Stimulated activated CD4-positive, alpha-beta T cell treated with anti-CD3 and anti-CD28 coated beads, Interleukin-4, amount 100 ng/mL, for 48 hours (primary cell): ENCODE measurements at regions not wholly inside any gene's neighbourhood (a gene's known extent, or its start where the extent isn't known, plus 50 kb on each side); places are given as distances from the start of the nearest gene placed in this dataset.

Experiments
- DNase-seq, 2 donors: peaks; one replicate each; pipeline ENCODE4 v3.0.0-alpha.2; 2020; ENCODE audit warnings: low read depth in 2 of 2

DNA sequence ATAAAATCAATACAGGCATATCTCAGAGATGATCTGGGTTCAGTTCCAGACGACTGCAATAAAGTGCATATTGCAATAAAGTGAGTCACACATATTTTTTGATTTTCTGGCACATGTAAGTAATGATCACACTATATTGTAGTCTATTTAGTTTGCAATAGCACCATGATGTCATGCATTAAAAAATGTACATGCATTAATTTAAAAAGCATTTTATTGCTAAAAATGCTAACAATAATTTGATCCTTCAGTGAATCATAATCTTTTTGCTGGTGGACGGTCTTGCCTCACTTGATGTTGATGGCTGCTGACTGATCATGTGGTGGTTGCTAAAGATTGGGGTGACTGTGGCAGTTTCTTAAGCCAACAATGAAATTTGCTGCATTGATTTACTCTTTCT is 511.1 kb downstream of the OTOL1 start:
- DNase-seq, result no peak

DNA sequence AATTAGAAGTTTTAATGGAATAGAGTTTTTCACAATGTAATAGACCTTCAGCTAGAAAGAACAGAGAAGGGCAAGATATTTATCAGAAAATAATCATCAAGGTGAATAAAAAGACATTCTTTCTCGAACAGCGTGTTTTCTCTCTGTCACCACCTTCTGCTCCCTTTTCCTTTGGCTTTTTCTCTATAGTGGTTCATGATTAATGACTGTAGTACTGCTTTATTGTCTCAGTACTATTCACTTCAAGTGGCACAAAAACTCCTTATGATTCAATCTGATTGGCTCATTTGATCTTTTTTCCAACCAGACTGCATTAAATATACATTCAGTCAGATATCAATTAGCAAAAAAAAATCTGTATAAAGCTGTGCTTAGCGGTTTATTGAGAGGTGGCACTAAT is 516.0 kb downstream of the OTOL1 start:
- no peak for DNase-seq

DNA sequence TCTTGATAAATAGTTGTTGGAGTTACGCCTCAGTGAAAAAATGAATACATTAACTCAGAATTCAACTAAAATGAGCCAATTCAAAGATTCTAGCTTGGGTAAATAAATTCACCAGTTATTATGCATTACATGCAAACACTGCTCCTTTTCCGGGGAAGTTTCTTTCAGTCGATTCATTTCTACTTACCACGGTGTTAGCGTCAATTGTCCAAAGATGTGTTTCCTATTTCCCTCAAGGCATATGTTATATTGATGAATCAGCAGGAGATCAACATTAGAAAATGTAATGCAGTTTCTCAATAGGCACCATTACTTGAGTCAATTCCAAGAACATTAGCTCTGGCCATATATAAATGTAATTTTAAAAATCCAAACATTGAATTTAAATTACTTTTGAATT is 517.7 kb downstream of the OTOL1 start:
- no peak for DNase-seq

DNA sequence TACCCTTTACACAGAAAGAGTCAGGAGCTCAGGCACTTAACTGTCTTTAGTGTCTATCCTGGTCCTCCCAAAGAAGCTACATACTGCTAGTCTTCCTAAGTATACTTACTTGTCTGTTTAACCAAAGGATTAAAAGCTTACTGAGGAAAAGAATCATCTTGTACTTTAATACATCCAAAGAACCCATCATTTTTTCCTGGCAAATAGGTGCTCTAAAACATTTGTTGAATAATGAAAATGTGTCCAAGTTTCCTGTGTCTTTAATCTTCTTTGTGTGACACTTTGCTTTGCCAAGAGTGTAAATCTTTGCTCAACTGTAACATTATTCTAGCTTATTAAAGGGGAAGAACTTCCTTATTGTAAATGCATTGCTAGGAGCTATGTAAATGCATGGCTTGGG is 519.2 kb downstream of the OTOL1 start:
- DNase-seq, result no peak

DNA sequence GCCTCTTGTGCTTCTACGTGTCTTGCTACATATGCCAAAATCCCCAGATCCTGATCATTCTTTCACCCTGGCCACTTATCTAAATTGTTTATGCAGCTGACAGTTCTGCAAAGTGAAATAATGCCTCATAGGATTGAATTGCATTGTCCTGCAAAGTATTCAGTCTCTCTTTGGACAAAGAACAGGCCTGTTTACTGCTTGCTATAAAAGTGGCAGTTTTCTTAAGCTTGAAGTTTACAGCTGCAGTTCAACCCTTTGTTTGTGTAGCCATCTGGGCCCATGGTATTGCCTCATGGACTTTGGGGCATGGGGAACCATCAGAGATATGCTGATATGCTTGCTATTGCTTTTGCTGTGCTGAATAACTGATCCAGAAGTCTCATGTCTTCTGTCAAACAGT is 523.2 kb downstream of the OTOL1 start:
- DNase-seq, result no peak

DNA sequence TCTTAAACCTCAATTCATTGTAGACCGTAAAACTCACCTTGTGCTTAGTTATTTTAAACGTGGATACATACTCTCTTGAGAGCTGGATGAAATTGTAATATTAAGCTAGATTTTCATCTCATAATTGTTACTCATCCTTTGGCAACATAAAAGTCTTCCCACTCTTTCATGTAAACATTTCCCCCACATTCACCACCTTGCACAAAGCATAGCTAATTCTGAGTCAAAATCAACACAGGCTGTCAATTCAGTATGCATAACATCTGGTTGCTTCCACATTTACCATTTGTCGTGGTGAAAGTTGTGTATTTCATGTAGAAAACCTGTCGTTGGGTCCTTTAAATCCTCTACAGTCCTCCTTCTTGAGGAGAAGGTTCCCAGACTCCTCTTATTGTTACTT is 524.6 kb downstream of the OTOL1 start:
- DNase-seq, result no peak

DNA sequence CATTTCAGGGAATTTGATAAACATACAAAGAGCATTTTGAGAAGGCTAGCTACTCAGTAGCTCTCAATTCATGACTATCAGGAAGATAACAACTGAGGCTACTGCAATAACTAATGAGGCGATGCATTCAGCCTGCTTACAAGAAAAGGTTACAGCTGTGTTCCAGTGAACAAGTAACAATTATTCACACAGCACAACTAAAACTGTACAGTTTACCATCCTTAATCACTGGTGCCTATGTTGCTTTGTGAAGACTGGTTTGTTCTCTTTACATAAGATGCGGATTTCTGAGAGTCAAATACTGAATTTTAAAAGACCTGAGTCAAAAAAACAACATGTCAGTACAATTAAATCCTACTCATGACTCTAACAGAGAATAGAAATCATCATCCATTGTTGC is 526.3 kb downstream of the OTOL1 start:
- DNase-seq, result no peak

DNA sequence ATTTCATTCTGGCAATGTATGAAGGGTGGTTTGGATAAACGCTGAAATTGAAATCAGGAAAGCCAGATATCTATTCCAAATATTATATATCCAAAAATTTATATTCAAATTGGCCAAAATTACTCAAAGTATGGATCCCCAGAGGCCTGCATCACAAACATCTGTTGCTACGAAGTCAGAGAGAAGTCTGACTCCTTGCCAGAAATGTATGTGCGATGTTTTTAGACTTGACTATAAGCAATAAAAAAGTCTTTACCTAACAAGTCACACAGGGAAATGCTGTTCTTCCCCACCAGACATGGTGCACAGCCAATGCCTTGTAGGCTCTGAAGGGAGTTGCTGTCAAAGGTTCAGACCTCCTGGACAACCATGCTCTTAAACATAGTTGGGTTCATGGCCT is 533.1 kb downstream of the OTOL1 start:
- DNase-seq, result no peak

DNA sequence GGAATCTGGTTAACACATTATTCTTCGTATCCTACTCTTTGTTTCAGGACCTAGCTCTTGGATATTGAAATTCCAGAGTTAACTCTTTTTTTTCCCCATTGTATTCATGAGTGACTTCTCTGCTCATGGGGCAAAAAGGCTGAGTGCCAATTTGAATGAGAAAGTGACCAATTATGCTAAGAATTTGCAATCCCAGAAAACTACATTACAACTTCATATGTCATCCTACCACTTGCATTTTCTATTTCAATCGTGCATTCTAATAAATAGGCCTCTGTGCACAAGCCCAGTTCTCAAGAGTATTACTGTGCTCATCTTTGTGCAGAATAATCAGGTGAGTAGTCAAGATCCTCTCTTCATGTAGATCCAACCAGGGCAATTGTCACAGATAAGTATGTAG is 537.8 kb downstream of the OTOL1 start:
- DNase-seq, result no peak

DNA sequence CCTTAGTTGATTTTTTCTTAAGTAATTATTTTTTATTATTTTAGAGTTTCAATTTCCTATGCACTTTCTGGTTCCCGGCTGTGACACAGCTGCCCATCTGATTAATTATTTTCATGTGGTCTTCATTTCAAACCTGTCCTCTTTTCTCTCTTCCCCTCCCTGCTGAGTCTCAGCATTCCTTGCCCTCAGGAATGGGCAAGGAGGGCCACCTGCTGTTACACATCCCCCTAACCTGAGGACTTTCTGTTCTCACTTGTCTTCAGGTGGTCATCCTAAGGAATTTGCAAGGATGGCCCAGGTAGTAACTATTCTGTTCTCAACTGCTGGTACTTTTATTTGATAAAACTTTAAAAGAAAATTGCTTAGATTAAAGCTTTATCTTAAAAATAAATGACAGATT is 545.0 kb downstream of the OTOL1 start:
- DNase-seq, result no peak

DNA sequence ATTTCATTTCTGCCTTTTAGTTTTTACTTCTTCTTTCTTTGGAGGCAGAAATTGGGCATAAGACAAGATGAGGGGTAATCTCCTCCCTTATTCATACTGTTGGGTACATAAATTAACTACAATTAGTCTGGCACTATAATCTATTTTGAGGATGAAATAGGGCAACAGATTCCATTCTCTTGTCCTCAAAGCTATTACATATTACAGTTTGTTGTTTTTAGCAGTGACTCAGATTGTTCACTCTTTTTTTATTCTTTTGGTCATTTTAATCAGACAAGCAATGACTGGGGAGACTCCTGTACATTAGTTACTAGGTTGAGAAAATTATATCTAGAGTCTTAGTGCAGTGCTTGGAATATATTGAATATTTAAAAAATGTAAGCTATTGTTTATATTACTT is 556.0 kb downstream of the OTOL1 start:
- no peak for DNase-seq

DNA sequence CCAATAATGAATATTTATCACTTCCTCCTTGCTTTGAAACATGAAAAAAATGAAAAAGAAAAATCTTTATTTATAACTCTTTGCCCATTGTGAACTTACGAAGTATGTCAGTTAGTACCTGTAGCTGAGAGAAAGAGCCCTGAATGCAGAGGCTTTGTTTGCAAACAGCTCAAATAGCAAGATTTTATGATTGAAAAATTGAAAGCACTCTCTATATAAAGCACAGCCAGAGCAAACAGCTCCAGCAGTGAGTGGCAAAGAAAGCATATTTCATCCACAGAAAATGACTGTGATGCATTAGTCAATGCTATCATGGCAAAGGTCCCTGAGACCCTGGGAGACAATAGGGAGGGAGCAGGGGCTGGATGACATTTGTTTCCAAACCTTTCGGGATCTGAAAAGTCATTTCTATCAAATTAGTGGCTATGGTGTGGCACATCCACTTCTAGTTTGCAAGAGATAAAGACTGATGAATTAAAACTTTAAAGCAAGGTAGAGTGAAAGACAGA is 576.1 kb downstream of the OTOL1 start:
- DNase-seq, result no peak

DNA sequence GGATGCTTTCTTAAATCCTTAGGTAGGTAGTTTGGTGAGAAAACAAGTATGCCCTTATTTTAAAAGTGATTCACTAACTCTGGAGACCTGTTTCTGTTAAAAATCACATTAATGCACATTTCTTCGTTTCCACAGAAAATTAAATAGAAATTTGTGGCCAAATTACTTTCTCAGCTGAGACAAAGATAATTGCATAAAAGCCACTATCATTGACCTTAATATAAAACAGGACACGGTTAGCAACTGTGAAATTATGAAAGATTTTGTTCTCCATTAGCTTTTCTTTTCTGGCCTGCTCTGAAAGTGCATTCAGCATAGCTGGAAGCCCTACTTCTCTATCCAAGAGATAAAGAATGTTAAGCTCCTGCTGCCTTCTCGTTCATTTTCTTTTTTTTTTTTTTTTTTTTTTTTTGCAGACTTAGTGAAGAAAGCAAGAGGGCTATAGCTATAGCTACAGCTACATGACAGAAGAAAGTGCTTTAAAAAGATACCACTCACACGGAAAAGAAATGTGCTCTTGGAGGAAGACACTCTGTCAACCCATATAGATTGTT is 576.9 kb downstream of the OTOL1 start:
- DNase-seq, result no peak

DNA sequence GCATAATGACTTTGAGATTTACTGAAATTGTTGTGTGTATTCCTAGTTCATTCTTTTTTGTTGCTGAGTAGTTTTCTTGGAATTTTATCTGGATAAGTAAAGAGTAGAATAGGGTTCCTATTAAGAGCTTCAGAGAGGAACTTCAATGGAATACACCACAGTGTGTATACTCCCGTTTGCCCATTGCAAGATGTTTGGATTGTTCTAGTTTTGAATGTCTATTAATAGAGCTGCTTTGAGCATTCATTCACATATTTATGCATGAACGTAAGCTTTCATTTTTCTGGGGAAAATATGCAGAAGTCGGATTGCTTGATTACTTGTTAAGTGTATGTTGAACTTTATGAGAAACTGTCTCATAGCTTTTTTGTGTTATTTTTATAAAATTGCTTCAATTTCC is 580.5 kb downstream of the OTOL1 start:
- no peak for DNase-seq

DNA sequence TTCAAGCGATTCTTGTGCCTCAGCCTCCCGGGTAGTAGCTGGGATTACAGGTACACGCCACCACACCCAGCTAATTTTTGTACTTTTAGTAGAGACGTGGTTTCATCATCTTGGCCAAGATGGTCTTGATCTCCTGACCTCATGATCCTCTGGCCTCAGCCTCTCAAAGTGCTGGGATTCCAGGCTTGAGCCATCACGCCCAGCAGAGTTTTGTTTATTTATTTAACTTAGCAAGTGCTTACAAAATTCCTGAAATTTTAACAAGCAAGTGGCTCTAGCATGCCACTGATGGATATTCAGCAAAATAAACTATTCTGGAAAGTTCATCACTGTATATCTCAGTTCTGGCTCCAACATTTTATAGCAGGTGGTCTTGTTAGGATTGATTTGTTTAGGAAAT is 585.9 kb downstream of the OTOL1 start:
- DNase-seq, result no peak

DNA sequence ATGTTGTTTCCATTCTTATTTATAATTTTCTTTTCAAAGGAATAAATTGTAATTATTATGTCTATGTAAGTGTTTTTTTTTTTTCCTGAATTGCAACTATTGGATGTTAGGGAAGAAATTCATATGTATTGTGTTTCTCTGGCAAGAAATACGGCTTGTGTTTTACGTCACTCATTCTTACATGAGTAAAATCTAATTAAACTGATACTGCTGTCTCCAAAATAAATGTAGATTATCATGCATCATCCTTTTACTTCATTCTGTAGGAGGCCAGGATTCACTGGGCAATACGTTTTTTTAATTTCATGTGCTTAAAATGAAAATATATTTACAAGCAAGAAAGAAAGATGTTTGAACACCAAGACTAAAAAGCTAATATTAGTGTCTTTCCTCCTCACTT is 590.8 kb downstream of the OTOL1 start:
- DNase-seq, result no peak

DNA sequence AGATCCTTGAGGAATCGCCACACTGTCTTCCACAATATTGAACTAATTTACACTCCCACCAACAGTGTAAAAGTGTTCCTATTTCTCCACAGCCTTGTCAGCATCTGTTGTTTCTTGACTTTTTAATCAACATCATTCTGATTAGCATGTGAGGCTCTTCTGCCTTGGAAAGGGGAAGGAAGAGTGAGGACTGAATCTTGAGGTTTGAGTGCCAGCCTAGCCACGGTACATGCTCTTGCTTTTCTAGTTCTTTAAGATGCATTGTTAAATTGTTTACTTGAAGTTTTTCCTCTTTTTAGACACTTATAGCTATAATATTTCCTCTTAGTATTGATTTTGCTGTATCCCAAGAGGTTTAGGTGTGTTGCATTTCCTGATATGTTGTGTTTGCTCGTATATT is 596.1 kb downstream of the OTOL1 start:
- no peak for DNase-seq

DNA sequence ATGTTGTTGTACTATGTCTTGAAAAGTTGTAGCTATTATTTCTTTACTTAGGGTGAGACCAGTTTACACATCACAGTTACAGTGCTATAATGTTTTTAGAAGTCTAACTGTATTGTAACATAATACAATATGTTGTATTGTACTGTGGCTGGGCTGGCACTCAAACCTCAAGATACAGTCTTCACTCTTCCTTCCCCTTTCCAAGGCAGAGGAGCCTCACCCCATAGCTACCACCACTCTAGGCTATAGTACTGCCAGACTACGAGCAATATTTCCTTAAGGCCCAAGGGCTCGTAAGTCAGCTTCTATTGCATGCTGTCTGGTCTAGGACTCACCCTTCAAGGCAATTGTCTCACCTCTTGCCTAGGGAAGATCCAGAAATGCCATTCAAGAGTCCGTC is 597.7 kb downstream of the OTOL1 start:
- no peak for DNase-seq

DNA sequence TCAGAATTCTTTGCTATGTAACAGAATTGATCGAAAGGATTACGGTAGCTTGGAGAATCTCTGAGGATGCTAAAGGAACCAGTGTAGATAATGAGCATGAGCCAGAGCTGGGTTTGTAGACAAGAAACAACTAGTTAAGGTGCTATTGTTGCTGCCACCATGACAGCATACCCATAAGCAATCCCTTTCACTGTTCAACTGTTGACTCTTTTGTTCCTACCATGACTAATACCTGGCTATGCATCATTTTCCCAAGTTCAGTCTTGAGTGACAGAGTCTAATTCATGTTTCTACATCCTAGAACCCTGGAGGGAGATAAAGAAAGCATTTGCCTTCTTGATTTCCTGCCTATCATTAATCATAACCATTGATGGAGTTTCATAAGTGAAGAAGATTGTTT is 600.3 kb downstream of the OTOL1 start:
- no peak for DNase-seq

DNA sequence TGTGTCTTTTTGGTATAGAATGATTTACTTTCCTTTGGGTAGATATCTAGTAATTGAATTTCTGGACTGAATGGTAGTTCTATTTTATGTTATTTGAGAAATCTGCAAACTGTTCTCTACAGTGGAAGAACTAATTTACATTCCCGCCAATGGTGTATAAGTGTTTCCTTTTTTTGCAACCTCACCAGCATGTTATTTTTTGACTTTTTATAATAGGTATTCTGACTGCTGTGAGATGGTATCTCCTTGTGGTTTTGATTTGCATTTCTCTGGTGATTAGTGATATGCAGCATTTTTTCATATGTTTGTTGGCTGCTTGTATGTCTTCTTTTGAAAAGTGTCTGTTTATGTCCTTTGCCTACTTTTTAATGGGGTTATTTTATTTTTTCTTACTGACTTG is 607.2 kb downstream of the OTOL1 start:
- DNase-seq, result no peak

DNA sequence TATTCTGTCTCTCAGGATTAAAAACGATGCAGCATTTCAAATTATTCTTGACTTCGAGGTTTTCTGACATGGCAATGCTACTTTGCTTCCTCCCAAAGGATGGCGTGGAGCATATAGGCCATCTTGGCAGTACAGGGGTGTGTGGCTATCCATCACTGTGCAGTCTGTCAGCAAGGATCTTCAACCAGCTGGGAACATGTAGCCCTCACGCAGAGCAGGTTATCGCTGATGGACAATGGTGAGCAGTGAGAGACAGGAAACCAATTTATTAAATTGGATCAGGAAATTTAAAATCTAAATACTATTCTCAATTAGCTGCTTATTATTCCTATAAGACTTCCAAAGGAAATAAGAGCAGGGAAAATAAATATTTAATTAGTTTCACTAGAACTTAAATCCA is 615.3 kb downstream of the OTOL1 start:
- DNase-seq, result no peak

DNA sequence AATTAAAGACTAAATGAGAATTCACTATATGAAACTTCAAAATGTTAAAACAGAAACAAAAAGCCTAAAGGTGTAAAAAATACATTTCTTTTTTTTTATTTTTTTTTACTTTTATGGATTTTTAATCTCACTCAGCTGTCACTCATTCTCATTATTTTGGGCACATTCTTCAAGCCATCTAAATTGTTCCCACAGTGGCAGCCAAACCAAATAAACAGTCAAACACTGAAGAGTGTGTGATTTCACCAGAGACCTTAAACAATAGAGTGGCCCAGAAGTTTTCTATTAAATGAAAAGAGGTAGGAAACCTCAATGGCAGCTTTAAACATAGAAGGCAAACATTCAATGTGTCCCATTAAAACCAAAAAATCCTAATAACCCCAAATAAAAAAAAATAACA is 616.1 kb downstream of the OTOL1 start:
- DNase-seq, result no peak

DNA sequence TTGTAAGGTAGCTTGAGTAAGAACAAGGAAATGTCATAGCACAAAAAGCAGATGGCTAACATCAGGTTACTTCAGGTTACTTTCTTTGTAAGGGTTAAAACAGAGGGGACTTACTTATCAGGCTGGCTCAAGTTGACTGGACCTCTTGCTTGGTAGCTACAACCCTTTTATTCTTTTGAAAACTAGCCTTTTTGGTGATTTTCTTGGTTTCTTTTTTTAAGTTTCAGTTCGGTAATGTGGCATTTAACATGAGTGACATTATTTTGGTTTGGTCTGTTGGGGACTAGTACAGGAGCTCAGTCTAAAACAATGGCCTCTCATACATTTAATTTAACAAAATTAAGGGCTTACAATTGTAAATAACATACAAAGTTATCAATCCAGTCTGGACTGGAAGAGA is 621.4 kb downstream of the OTOL1 start:
- DNase-seq, result no peak

DNA sequence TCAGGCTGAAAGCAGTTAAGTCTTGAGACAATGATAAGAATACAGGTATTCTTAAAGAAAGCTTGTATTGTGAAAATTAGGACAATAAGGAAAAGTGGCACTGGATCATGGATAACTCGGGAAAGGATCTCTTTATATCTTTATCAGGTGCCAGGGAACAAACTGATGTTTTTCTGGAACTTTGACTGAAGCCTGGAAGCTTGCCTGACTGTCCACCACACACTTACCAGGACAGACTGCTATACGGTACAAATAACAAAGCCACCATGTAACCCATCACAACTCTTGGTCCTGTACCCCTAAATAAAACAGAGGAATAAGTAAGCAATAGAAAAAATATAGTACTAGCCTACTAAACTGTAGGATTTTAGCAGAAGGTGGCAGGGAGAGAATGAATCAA is 623.0 kb downstream of the OTOL1 start:
- no peak for DNase-seq

DNA sequence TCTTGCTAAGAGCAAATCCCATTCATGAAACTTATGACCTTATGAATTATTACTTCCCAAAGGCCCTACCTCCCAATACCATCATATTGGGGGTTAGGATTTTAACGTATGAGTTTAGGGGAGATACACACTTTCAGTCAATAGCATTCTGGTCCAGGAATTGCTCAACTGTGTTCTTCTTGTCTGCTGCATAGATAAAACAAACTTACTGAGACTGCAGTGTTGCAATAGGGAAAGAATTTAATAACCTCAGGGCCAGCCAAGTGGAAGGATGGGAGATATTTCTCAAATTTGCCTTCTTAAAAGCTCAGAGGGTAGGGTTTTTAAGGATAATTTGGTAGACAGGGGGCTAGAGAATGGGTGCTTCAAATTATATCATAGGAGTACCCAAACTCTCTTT is 625.8 kb downstream of the OTOL1 start:
- no peak for DNase-seq
